HepG2 (cell line): ENCODE measurements at regions not wholly inside any gene's neighbourhood (a gene's known extent, or its start where the extent isn't known, plus 50 kb on each side); places are given as distances from the start of the nearest gene placed in this dataset.

Experiments used
- ATAC-seq: fragments of 200-7000 bp; cut with Tn5 transposase; 3 replicates; pipeline ENCODE4 v1.9.1; 2020; ENCODE audit warnings: mild to moderate bottlenecking, moderate library complexity
- BruUV-seq: library from RNA; stranded (reverse); fragments of 400-500 nt; replicated peaks from 2 replicates; lab custom pipeline; 2021; lab: Mats Ljungman, UMichigan
- CTCF ChIA-PET: fragments of 300-600 bp; formaldehyde crosslinking; extraction: SDS; loops from one replicate; lab custom pipeline; 2021; ENCODE audit warnings: low total read pairs, inconsistent platforms, low intra/inter-chr PET ratio; lab: Yijun Ruan, JAX
- POLR2A ChIA-PET: fragments of 350-600 bp; sonication (Branson Sonifier 250); formaldehyde crosslinking; loops from one replicate; lab custom pipeline; 2020; ENCODE audit warnings: antibody characterized with exemption, inconsistent platforms; lab: Yijun Ruan, JAX
- DNase-seq: peaks from one replicate; pipeline ENCODE4 v3.0.0-alpha.2; 2015; ENCODE audit warnings: low spot score
- FAIRE-seq: peaks from 3 replicates; lab custom pipeline; 2011; peaks lifted over from hg19 to GRCh38; lab: Jason Lieb, UNC
- H2AFZ ChIP-seq: one replicate; pipeline ENCODE4 v1.6.1; 2011; ENCODE audit warnings: low read length, inconsistent platforms
- H3K27ac ChIP-seq: fragments of 300-600 bp; 3 replicates; pipeline ENCODE4 v1.8.0; 2011; ENCODE audit warnings: mixed run types, mild to moderate bottlenecking, mixed read lengths, low read length, inconsistent platforms; ENCODE audit not compliant: insufficient read depth; ENCODE audit errors: extremely low read length
- H3K27me3 ChIP-seq, 2 experiments: fragments of 200-600 bp in 1 of 2; 2 replicates in 1 of 2; 3 replicates in 1 of 2; pipeline versions ENCODE4 v1.6.0 to v1.8.0; 2011; ENCODE audit warnings: low read length in 2 of 2, mild to moderate bottlenecking in 2 of 2, moderate library complexity in 2 of 2, inconsistent platforms in 1 of 2; ENCODE audit not compliant: insufficient read depth in 2 of 2, control insufficient read depth in 1 of 2
- H3K36me3 ChIP-seq, 2 experiments: fragments of 200-600 bp in 1 of 2; replicated peaks in 1 of 2; 2 replicates in 1 of 2; 3 replicates in 1 of 2; pipeline versions ENCODE4 v1.5.1 to v1.8.0; 2011; ENCODE audit warnings: low read length in 2 of 2, inconsistent platforms in 1 of 2; ENCODE audit not compliant: insufficient read depth in 2 of 2, control insufficient read depth in 1 of 2
- H3K4me1 ChIP-seq: 2 replicates; pipeline ENCODE4 v1.5.1; 2012; ENCODE audit warnings: low read length, inconsistent platforms; ENCODE audit not compliant: insufficient read depth
- H3K4me2 ChIP-seq: 2 replicates; pipeline ENCODE4 v1.6.0; 2011; ENCODE audit warnings: low read depth, low read length, inconsistent platforms
- H3K4me3 ChIP-seq, 3 experiments: fragments of 200-600 bp in 1 of 3; sonication (generic), shearing (Covaris generic) in 1 of 3; replicated peaks in 1 of 3; 2 replicates each; pipeline ENCODE4 v1.5.1; 2011 to 2016; ENCODE audit warnings: low read length in 3 of 3, inconsistent platforms in 2 of 3, low read depth in 2 of 3, mild to moderate bottlenecking in 2 of 3, control low read depth in 1 of 3, mixed read lengths in 1 of 3; ENCODE audit not compliant: insufficient read depth in 1 of 3
- H3K79me2 ChIP-seq: one replicate; pipeline ENCODE4 v1.6.1; 2011; ENCODE audit warnings: low read length, inconsistent platforms; ENCODE audit not compliant: insufficient read depth
- H3K9ac ChIP-seq: 2 replicates; pipeline ENCODE4 v1.6.0; 2011; ENCODE audit warnings: mild to moderate bottlenecking, low read depth, low read length, inconsistent platforms; ENCODE audit not compliant: insufficient read depth
- H3K9me3 ChIP-seq: 2 replicates; pipeline ENCODE4 v1.5.1; 2012; ENCODE audit warnings: mild to moderate bottlenecking, low read length
- H4K20me1 ChIP-seq: 2 replicates; pipeline ENCODE4 v1.6.0; 2011; ENCODE audit warnings: inconsistent platforms, mild to moderate bottlenecking, low read length, moderate library complexity; ENCODE audit not compliant: insufficient read depth
- CEBPG ChIP-seq: IDR thresholded peaks from 2 replicates; pipeline ENCODE4 v1.6.1; 2016
- HOXA9 ChIP-seq: sonication (generic); formaldehyde crosslinking; IDR thresholded peaks from 2 replicates; pipeline ENCODE4 v1.8.1; 2022; ENCODE audit warnings: missing genetic modification reagents, mild to moderate bottlenecking, moderate library complexity, borderline replicate concordance
- MAFK ChIP-seq, 2 experiments: IDR thresholded peaks in 1 of 2; conservative IDR thresholded peaks in 1 of 2; 2 replicates each; pipeline ENCODE4 v1.6.1; 2011; ENCODE audit warnings: improper control_type of control experiment in 2 of 2, low read length in 2 of 2
- PHF8 ChIP-seq: sonication (generic); formaldehyde crosslinking; IDR thresholded peaks from 2 replicates; pipeline ENCODE4 v1.5.0; 2020; ENCODE audit warnings: missing genetic modification reagents
- RAD21 ChIP-seq: fragments of 450-650 bp; formaldehyde crosslinking; IDR thresholded peaks from 2 replicates; pipeline ENCODE4 v1.5.0; 2020; ENCODE audit warnings: mild to moderate bottlenecking
- ZBTB20 ChIP-seq: sonication (generic); formaldehyde crosslinking; IDR thresholded peaks from 2 replicates; pipeline ENCODE4 v1.8.1; 2023; ENCODE audit warnings: missing genetic modification reagents, low read depth, mild to moderate bottlenecking, borderline replicate concordance
- ZNF124 ChIP-seq: sonication (generic); formaldehyde crosslinking; IDR thresholded peaks from 2 replicates; pipeline ENCODE4 v1.4.0; 2020; ENCODE audit warnings: missing genetic modification reagents
- ZNF615 ChIP-seq: sonication (generic); formaldehyde crosslinking; IDR thresholded peaks from 2 replicates; pipeline ENCODE4 v1.5.0; 2020; ENCODE audit warnings: mild to moderate bottlenecking, missing genetic modification reagents, borderline replicate concordance
- ZNF629 ChIP-seq: sonication (generic); formaldehyde crosslinking; conservative IDR thresholded peaks from 2 replicates; pipeline ENCODE4 v1.5.0; 2020; ENCODE audit warnings: missing genetic modification reagents
- ZNF761 ChIP-seq: sonication (generic); formaldehyde crosslinking; conservative IDR thresholded peaks from 2 replicates; pipeline ENCODE4 v1.4.0; 2020; ENCODE audit warnings: mild to moderate bottlenecking, missing genetic modification reagents
- ZNF883 ChIP-seq: sonication (generic); formaldehyde crosslinking; IDR thresholded peaks from 2 replicates; pipeline ENCODE4 v1.5.1; 2020; ENCODE audit warnings: mild to moderate bottlenecking, missing genetic modification reagents; ENCODE audit errors: not compliant biosample characterization
- WGBS: methylation state at CpG from one replicate; pipeline ENCODE4 v1.1.6; 2017; ENCODE audit warnings: low lambda C conversion rate; 5-methylcytosine and 5-hydroxymethylcytosine counted together
- in situ Hi-C: cut with HindIII; loops from 2 replicates; pipeline ENCODE4 v1.10.0; 2017; ENCODE audit warnings: low pct_unique_long_range_greater_than_20kb; ENCODE audit not compliant: extremely low pct_ligation_motif_present
- intact Hi-C: fragments of 100-400 bp; cut with micrococcal nuclease; formaldehyde crosslinking; loops from one replicate; pipeline ENCODE4 v1.10.0; 2022; ENCODE audit not compliant: unreplicated experiment
- TF ChIP-seq, protein P1 (sequence below): IDR thresholded peaks from 2 replicates; pipeline ENCODE4 v1.6.1; 2016
- TF ChIP-seq, protein P2 (sequence below): IDR thresholded peaks from 2 replicates; pipeline ENCODE4 v1.6.1; 2016; ENCODE audit warnings: control low read depth
- TF ChIP-seq, protein P3 (sequence below): IDR thresholded peaks from 2 replicates; pipeline ENCODE4 v1.6.1; 2012; ENCODE audit warnings: inconsistent platforms
- TF ChIP-seq, protein P4 (sequence below): sonication (generic); formaldehyde crosslinking; IDR thresholded peaks from 2 replicates; pipeline ENCODE4 v1.4.0; 2020; ENCODE audit warnings: missing genetic modification reagents
- TF ChIP-seq, protein P5 (sequence below): sonication (generic); formaldehyde crosslinking; IDR thresholded peaks from 2 replicates; pipeline ENCODE4 v1.5.0; 2020; ENCODE audit warnings: mild to moderate bottlenecking, low read depth, missing genetic modification reagents, borderline replicate concordance
- TF ChIP-seq, protein P6 (sequence below): sonication (generic); formaldehyde crosslinking; IDR thresholded peaks from 2 replicates; pipeline ENCODE4 v1.8.1; 2023; ENCODE audit warnings: mild to moderate bottlenecking, missing genetic modification reagents

DNA sequence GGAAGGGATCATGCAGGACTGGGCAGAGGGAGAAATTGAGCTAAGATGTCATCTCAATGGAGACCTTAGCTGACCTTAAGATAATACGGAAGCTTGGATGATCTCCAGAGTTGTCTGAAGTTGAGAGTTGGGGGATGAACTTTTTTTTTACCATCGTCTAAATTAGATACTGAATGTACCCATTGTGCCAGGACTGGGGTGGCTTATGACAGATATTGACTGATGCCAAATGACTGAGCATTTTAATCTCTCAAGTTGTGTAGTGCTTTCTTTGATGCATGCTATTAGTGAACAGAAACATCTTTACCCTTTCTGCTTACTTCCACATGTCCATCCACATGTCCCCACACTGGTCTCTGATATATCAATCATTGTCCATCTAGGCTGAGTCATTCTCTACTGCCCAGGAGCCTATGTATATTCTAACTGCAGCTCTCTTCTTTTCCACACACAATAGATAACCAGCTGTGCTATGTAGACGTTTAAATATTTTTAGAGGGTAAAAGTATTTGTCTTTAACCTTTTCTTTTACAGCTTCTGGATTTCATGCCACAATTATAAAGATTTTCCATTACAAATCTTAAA lies 60.2 kb upstream of the ZKSCAN2 start:
- Histone ChIP-seq H3K4me3 (no peak overlapping the region), H2AFZ (no peak overlapping the region), H3K4me2 (no peak overlapping the region), H3K9ac (no peak overlapping the region), H4K20me1 (no peaks in the 10 kb centered on the region), H3K9me3 (no peaks in the 10 kb centered on the region), H3K79me2 (no peaks in the 10 kb centered on the region), H3K27ac (no peak overlapping the region), H3K36me3 (no peaks in the 10 kb centered on the region), H3K27me3 (no peaks in the 10 kb centered on the region)
- 5% methylated on average over 3 of the region's 3 CpGs for WGBS
- CTCF ChIA-PET, result no interaction called here
- ATAC-seq (no peak), FAIRE-seq (no peak), DNase-seq (no peak)
- POLR2A ChIA-PET, result no interaction called here
- no TSS peak for BruUV-seq
- intact Hi-C loops (no loop called here), in situ Hi-C loops (no loop called here)
- TF ChIP-seq, protein P1, sequence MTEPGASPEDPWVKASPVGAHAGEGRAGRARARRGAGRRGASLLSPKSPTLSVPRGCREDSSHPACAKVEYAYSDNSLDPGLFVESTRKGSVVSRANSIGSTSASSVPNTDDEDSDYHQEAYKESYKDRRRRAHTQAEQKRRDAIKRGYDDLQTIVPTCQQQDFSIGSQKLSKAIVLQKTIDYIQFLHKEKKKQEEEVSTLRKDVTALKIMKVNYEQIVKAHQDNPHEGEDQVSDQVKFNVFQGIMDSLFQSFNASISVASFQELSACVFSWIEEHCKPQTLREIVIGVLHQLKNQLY, result no peak
- TF ChIP-seq PHF8 (no peak), HOXA9 (CRISPR knock-in tag) (no peak), ZNF883 (CRISPR knock-in tag) (no peak), ZNF124 (CRISPR knock-in tag) (no peak), RAD21 (CRISPR knock-in tag) (no peak), ZNF761 (CRISPR knock-in tag) (no peak), ZNF629 (CRISPR knock-in tag) (no peak), MAFK (conservative IDR thresholded peaks at IDR 0.05 in 1 of 2, IDR thresholded peaks at IDR 0.05 in 1 of 2; ENCODE audit: low read length in 2 of 2) (no peak), ZBTB20 (CRISPR knock-in tag) (no peak), ZNF615 (CRISPR knock-in tag) (no peak), CEBPG (CRISPR knock-in tag) (no peak)
- TF ChIP-seq, protein P2, sequence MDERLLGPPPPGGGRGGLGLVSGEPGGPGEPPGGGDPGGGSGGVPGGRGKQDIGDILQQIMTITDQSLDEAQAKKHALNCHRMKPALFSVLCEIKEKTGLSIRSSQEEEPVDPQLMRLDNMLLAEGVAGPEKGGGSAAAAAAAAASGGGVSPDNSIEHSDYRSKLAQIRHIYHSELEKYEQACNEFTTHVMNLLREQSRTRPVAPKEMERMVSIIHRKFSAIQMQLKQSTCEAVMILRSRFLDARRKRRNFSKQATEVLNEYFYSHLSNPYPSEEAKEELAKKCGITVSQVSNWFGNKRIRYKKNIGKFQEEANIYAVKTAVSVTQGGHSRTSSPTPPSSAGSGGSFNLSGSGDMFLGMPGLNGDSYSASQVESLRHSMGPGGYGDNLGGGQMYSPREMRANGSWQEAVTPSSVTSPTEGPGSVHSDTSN (CRISPR knock-in tag), result no peak
- TF ChIP-seq, protein P3, sequence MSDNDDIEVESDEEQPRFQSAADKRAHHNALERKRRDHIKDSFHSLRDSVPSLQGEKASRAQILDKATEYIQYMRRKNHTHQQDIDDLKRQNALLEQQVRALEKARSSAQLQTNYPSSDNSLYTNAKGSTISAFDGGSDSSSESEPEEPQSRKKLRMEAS, result no peak
- TF ChIP-seq, protein P4, sequence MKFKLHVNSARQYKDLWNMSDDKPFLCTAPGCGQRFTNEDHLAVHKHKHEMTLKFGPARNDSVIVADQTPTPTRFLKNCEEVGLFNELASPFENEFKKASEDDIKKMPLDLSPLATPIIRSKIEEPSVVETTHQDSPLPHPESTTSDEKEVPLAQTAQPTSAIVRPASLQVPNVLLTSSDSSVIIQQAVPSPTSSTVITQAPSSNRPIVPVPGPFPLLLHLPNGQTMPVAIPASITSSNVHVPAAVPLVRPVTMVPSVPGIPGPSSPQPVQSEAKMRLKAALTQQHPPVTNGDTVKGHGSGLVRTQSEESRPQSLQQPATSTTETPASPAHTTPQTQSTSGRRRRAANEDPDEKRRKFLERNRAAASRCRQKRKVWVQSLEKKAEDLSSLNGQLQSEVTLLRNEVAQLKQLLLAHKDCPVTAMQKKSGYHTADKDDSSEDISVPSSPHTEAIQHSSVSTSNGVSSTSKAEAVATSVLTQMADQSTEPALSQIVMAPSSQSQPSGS (CRISPR knock-in tag), result no peak
- TF ChIP-seq, protein P5, sequence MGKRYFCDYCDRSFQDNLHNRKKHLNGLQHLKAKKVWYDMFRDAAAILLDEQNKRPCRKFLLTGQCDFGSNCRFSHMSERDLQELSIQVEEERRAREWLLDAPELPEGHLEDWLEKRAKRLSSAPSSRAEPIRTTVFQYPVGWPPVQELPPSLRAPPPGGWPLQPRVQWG (CRISPR knock-in tag), result no peak
- TF ChIP-seq, protein P6, sequence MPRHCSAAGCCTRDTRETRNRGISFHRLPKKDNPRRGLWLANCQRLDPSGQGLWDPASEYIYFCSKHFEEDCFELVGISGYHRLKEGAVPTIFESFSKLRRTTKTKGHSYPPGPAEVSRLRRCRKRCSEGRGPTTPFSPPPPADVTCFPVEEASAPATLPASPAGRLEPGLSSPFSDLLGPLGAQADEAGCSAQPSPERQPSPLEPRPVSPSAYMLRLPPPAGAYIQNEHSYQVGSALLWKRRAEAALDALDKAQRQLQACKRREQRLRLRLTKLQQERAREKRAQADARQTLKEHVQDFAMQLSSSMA (CRISPR knock-in tag), result no peak
- TF ChIP-seq, all 625 proteins: peak for 0
- no peaks in the 10 kb centered on the region for H3K4me1 ChIP-seq
